Testis (tissue), 2 donors: ENCODE measurements at regions not wholly inside any gene's neighbourhood (a gene's known extent, or its start where the extent isn't known, plus 50 kb on each side); places are given as distances from the start of the nearest gene placed in this dataset.
"Not testable (repeated sequence)": the region's sequence is repeated elsewhere in the genome, so short reads cannot be mapped to it uniquely, and the experiment has no call there.

Experiments
- DNase-seq: peaks from one replicate; pipeline ENCODE4 v3.0.0-alpha.2; 2019
- H3K27ac ChIP-seq, 2 donors: fragments of 200-600 bp; sonication (generic); one replicate each; pipeline ENCODE4 v1.5.1; 2019
- H3K27me3 ChIP-seq: fragments of 200-600 bp; sonication (generic); one replicate; pipeline ENCODE4 v1.5.1; 2019
- H3K36me3 ChIP-seq: fragments of 200-600 bp; sonication (generic); one replicate; pipeline ENCODE4 v1.5.1; 2017; ENCODE audit warnings: low read depth; ENCODE audit errors: missing control alignments
- H3K4me1 ChIP-seq: fragments of 200-600 bp; sonication (generic); one replicate; pipeline ENCODE4 v1.5.1; 2019
- H3K4me3 ChIP-seq, 2 donors: fragments of 200-600 bp; sonication (generic); one replicate each; pipeline ENCODE4 v1.5.1; 2017 to 2019
- H3K9me3 ChIP-seq: fragments of 200-600 bp; sonication (generic); one replicate; pipeline ENCODE4 v1.5.1; 2017
- CTCF ChIP-seq, 3 experiments: fragments of 450-650 bp in 2 of 3; fragments of 200-600 bp in 1 of 3; sonication (generic) in 1 of 3; IDR thresholded peaks; one replicate each; pipeline ENCODE4 v1.5.1; 2016 to 2019; ENCODE audit warnings: antibody characterized with exemption in 3 of 3, mild to moderate bottlenecking in 2 of 3, moderate library complexity in 1 of 3
- POLR2A ChIP-seq: fragments of 450-650 bp; IDR thresholded peaks from one replicate; pipeline ENCODE4 v1.6.1; 2017; ENCODE audit warnings: antibody characterized with exemption, mild to moderate bottlenecking, moderate library complexity
- WGBS, 2 donors: methylation state at CpG; one replicate each; pipeline ENCODE4 v1.1.5; 2018; 5-methylcytosine and 5-hydroxymethylcytosine counted together
- intact Hi-C: fragments of 100-400 bp; cut with DNase I; formaldehyde crosslinking; loops from one replicate; pipeline ENCODE4 v1.15.1; 2023; ENCODE audit warnings: low total_unique reads

- peak in 1 of 3 experiments; percentile 23 for TF ChIP-seq CTCF (IDR thresholded peaks at IDR 0.05)
- no peak for TF ChIP-seq POLR2A
- intact Hi-C loops: no loop called here
- Histone ChIP-seq H3K4me1 (no peaks in the 10 kb centered on the region), H3K27ac (no peak overlapping the region), H3K36me3 (no peaks in the 10 kb centered on the region), H3K4me3 (no peak overlapping the region), H3K9me3 (no peaks in the 10 kb centered on the region), H3K27me3 (no peaks in the 10 kb centered on the region)
- WGBS, 2 donors: 79 to 91% methylated on average over 3 of the region's 3 CpGs
- DNase-seq: no peak
Observed at GRCh38 chr13:63455938-63456337, 2040.3 kb upstream of the PCDH20 start.

GRCh38 chr13:63449550-63449949, 2033.9 kb upstream of the PCDH20 start:
- H3K27ac ChIP-seq: no peak overlapping the region
- no peaks in the 10 kb centered on the region for H3K27me3 ChIP-seq
- H3K36me3 ChIP-seq: no peaks in the 10 kb centered on the region
- TF ChIP-seq CTCF (IDR thresholded peaks at IDR 0.05) (no peak), POLR2A (no peak)
- H3K4me1 ChIP-seq: no peaks in the 10 kb centered on the region
- H3K9me3 ChIP-seq: no peaks in the 10 kb centered on the region
- no peak overlapping the region for H3K4me3 ChIP-seq
- DNase-seq: no peak
- intact Hi-C loops: no loop called here
- 5 to 12% methylated on average over 1 of the region's 1 CpG for WGBS, 2 donors

GRCh38 chr13:63448692-63449091, 2033.0 kb upstream of the PCDH20 start:
- WGBS, 2 donors: 84 to 92% methylated on average over 3 of the region's 3 CpGs
- intact Hi-C loops: no loop called here
- no peaks in the 10 kb centered on the region for H3K27me3 ChIP-seq
- TF ChIP-seq POLR2A (no peak), CTCF (IDR thresholded peaks at IDR 0.05) (no peak)
- no peak overlapping the region for H3K4me3 ChIP-seq
- no peaks in the 10 kb centered on the region for H3K36me3 ChIP-seq
- no peak for DNase-seq
- H3K4me1 ChIP-seq: no peaks in the 10 kb centered on the region
- H3K9me3 ChIP-seq: no peaks in the 10 kb centered on the region
- no peak overlapping the region for H3K27ac ChIP-seq

GRCh38 chr13:63446329-63446728, 2030.7 kb upstream of the PCDH20 start:
- TF ChIP-seq POLR2A: no peak
- TF ChIP-seq CTCF (IDR thresholded peaks at IDR 0.05): no peak
- no peaks in the 10 kb centered on the region for H3K36me3 ChIP-seq
- no peak overlapping the region for H3K27ac ChIP-seq
- no peak overlapping the region for H3K4me3 ChIP-seq
- H3K9me3 ChIP-seq: no peaks in the 10 kb centered on the region
- intact Hi-C loops: no loop called here
- H3K27me3 ChIP-seq: no peaks in the 10 kb centered on the region
- WGBS, 2 donors: 82 to 88% methylated on average over 6 of the region's 6 CpGs
- H3K4me1 ChIP-seq: no peaks in the 10 kb centered on the region
- DNase-seq: no peak

- DNase-seq, H3K9me3 ChIP-seq, H3K27ac ChIP-seq, H3K36me3 ChIP-seq, H3K4me1 ChIP-seq, H3K4me3 ChIP-seq, intact Hi-C loops, H3K27me3 ChIP-seq: not testable (repeated sequence)
- WGBS, 2 donors: 88 to 90% methylated on average over 3 of the region's 3 CpGs
Observed at GRCh38 chr13:63444225-63444624, 2028.6 kb upstream of the PCDH20 start.
